ENCODE measurements at regions not wholly inside any gene's neighbourhood (a gene's known extent, or its start where the extent isn't known, plus 50 kb on each side); places are given as distances from the start of the nearest gene placed in this dataset.

- TF ChIP-seq CTCF (IDR thresholded peaks at IDR 0.05) (no peak), POLR2A (IDR thresholded peaks at IDR 0.05) (no peak)
Measured at GRCh38 chr12:16716928-16717327, 111.0 kb upstream of the LMO3 start.

Measured in right lobe of liver (tissue), 4 donors.